Esophagus squamous epithelium (tissue), 4 donors: ENCODE measurements at regions not wholly inside any gene's neighbourhood (a gene's known extent, or its start where the extent isn't known, plus 50 kb on each side); places are given as distances from the start of the nearest gene placed in this dataset.

Experiments used
- CTCF ChIP-seq, 6 experiments: fragments of 450-650 bp in 4 of 6; fragments of 200-600 bp in 2 of 6; sonication (generic) in 2 of 6; IDR thresholded peaks; one replicate each; pipeline ENCODE4 v1.5.1; 2016 to 2019; ENCODE audit warnings: antibody characterized with exemption in 6 of 6, mild to moderate bottlenecking in 4 of 6, moderate library complexity in 4 of 6
- POLR2A ChIP-seq, 4 donors: fragments of 450-650 bp; IDR thresholded peaks; one replicate each; pipeline ENCODE4 v1.6.1; 2017; ENCODE audit warnings: antibody characterized with exemption in 4 of 4, mild to moderate bottlenecking in 4 of 4, moderate library complexity in 3 of 4

GRCh38 chr2:138321458-138321857 lies 180.1 kb upstream of the SPOPL start:
- TF ChIP-seq CTCF (IDR thresholded peaks at IDR 0.05) (no peak), POLR2A (IDR thresholded peaks at IDR 0.05) (no peak)
